ENCODE measurements at regions not wholly inside any gene's neighbourhood (a gene's known extent, or its start where the extent isn't known, plus 50 kb on each side); places are given as distances from the start of the nearest gene placed in this dataset.

DNA sequence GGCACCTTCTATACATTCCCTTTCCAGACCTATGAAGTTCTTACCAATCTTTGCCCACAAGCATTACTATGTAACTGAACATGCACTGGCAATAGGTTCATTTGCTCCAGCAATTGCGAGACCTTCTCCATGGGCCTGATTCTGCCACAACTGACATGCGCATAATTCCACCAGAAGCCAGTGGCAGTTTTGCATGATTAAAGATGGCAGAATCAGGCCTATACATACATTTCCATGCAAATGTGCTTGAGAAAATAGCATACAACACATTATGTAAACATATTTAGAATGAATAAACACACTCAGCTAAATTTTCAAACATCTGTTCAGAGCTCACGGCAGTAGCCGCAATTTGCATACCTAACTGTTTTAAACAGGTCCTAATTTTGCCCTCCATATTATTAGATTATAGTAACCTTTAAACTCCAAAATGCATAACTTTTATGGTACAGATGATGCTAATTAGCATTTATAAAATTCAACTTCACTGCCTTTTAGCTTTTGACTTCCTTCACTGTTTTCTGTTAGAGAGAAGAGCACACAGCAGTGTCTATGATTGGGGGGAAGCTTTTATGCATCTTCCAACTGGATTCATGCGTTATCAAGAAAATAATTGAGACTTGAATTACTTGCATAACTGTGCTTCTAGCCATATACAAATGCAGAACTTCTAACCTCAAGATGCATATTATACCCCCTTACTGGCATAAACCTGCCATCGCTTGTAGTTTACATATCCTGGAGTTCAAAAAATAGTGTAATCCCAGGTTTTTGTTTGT, 155.3 kb upstream of the CDH19 start:
- in situ Hi-C loops (cut with HindIII; ENCODE audit: low sequenced_read_pairs), result no loop called here

DNA sequence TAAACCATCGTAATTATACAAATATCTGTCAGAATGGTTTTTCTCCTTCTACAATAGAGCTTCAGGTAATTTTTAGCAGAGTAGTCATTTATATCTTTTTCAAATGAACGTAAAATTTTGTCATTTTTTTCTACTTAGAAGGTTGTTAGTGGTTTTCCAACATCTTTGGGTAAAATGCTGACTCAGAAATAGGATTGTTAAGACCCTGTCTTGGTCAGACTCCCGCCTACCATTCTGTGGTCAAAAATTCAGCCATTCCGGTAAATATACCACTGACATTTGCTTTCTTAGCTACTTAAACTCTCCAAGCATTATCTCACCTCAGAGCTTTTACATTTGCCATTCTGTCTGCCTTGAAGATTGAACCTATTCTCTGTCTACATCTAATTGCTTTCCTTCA, 154.1 kb upstream of the CDH19 start:
- in situ Hi-C loops (cut with HindIII; ENCODE audit: low sequenced_read_pairs), result no loop called here

DNA sequence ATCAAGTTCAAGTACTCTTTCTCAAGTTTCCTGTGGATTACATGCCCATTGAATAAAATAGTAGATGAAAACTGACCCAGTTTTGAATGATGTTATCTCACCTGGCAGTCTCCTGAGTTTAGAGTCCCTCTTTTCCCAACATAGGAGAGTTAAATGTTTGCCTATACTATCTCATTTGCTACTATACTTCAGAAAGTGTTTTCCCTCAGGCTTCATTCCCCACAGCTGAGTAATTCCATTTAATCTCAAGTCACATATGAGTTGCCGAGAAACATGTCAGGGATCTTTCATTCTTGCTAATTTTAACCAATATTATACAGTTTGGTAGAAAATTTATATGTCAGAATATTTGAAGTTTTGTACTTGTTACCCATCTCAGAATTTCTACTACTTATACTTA, 150.4 kb upstream of the CDH19 start:
- in situ Hi-C loops (cut with HindIII; ENCODE audit: low sequenced_read_pairs), result no loop called here

DNA sequence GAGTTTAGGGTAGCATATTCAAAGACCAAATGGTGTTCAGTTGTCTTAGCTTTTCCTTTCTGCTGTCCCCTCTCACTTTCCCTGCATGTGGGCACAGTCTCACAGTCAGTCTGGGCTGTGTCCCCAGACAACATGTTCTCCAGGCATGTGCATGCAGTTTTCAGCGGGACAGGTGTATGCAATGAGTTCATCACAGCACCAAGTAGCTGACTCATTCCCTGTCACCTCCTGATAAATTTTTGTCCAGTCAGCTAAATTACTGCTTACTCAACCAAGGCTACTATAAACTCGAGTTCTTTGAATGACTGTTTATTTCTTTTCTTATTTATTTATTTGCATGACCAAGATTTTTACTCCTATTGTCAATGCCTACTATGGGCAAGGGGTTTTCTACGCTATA, 148.8 kb upstream of the CDH19 start:
- in situ Hi-C loops (cut with HindIII; ENCODE audit: low sequenced_read_pairs), result no loop called here

DNA sequence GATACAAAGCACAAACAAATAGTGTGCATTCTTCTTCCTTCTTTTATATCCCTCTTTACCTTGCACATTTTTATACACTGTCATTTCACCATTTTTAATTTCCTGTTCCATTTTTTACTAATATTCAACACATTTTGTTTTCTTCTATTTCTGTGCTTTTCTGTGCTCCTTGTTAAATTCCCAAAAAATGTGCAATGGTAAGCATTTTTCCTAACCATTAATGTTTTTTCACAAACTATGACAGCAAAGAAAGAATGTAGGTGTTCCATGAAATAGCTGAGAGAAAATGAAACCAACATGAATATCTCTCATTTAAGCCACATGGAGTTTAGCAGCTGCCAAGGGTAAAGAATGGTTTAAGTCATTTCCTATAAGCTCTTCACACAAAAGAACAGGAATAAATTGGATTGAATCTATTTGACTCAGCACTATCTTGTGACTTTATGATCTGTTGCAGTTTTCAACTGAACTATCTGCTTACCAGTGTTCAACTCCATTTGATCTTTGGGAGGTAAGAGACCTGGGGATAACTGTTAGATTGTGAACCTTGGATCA, 145.7 kb upstream of the CDH19 start:
- in situ Hi-C loops (cut with HindIII; ENCODE audit: low sequenced_read_pairs), result no loop called here

DNA sequence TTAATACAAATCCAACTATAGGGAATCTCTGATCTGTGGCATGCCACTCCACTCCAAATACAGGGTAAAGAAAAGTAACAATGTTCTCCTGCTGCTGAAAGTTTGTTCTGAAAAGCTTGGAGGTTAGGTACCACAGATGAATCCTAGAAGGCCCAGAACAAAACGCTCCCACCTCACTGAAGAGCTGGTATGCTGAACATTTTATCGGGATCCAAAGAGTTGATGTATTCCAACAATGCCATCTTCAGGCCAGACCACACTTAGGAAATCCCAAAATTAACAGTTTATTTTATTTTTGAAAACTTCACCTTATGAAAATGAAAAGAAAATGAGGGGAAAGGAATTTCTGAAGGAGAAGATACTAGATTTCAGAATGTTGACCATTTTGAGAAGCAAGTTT, 145.1 kb upstream of the CDH19 start:
- in situ Hi-C loops (cut with HindIII; ENCODE audit: low sequenced_read_pairs), result no loop called here

DNA sequence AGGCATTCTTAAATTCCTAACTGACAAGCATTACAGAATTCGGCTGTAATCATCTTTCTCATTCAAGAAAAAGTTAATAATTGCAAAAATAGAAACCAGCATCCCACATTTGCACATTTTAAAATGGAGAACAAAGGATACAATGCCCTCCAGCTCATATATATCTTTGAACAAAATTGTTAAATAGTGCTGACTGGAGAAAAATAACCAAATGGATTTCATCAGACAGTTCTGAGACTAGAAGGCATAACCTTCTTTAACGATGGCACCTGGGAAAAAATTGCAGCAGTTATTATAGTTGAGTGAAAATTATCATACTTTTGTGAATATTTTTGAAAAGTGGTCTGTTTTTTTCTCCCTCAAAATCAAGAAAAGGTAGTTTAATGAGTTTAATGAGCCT, 138.9 kb upstream of the CDH19 start:
- in situ Hi-C loops (cut with HindIII; ENCODE audit: low sequenced_read_pairs), result no loop called here

DNA sequence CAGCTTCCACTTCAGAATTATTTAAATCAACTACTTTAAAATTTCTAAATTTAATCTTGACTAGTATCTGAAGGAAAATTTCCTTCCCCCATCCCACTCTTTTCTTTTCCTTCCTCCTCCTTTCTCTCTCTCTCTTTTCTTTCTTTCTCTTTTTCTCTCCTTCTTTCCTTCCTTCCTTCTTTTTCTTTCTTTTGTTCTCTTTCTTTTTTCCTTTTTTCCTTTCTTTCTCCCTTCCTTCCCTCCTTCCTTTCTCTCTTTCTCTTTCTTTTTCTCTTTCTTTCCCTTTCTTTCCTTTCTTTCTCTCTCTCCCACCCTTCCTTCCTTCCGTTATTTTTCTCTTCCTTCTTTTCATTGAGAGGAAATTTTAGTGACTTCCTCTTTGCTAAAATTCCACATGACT, 132.0 kb upstream of the CDH19 start:
- in situ Hi-C loops (cut with HindIII; ENCODE audit: low sequenced_read_pairs), result no loop called here

DNA sequence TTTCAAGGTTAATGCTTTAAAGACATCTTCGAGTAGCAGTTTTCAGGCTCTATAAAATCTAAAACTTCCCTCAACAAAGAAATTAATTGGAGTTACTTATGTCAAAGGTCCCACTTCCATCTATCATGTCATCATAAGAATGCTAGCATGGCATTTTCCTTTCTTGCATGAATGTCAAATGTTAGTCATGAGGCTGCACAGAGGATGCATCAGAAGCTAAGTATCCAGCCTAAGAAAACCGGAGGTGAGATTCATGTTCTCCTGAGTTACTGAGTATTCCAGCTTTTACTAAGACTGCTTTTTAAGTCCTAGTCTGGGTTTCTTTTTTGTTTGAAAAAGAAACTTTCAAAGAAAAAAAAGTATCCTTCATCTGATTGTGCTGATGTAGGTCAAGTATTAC, 130.6 kb upstream of the CDH19 start:
- in situ Hi-C loops (cut with HindIII; ENCODE audit: low sequenced_read_pairs), result no loop called here

DNA sequence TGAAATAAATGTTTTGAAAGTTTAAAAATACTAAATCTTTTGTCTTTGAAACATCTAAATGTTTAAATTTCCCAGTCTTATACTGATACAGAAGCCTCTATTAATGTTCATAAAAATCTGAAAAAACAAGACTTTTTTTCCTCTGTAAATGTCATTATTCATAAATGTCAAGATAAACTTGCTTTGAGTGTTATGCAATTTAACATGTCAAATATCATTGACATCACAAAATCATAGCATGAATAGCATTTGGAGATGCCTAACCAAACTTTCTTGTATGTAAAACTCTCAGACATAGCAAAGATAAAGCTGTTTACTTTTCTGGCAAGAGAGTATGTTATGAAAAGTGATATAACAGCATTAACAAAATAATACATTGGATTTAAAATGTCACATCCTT, 128.0 kb upstream of the CDH19 start:
- in situ Hi-C loops (cut with HindIII; ENCODE audit: low sequenced_read_pairs), result no loop called here

DNA sequence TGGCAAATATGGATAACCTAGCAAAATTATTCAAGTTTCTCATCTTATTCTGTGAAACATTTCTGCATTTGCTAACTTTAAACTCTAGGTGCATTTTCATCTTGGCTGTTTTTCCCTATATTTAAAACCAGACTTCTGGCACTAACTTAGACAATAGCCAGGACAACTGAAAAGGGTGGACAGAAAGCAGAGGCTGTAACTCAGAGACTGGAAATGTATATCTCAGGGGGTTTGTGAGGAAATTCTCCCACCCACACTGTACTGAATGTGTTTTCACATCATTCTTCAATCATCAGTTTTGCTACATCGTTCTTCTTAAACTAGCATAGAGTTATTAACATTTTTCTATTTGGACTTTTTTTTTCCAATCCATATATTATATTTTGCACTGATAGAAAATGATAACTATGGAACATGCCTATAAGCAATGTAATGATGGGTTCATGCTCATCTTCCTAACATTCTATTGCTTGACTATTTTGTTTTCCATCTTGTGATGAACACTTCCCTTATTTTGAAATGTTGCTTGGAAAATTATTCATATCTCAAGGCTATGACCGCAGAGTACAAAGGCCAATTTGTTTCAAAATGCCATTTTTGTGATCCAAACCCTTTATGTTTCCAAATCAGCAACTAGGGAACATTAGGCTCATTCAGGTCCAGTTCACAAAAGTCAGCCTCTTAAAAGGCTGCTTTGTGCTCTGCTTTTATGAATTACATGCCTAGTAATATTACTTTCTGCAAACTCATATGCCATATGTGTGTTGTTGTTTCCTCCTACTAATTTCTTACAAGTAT, 125.8 kb upstream of the CDH19 start:
- in situ Hi-C loops (cut with HindIII; ENCODE audit: low sequenced_read_pairs), result no loop called here

DNA sequence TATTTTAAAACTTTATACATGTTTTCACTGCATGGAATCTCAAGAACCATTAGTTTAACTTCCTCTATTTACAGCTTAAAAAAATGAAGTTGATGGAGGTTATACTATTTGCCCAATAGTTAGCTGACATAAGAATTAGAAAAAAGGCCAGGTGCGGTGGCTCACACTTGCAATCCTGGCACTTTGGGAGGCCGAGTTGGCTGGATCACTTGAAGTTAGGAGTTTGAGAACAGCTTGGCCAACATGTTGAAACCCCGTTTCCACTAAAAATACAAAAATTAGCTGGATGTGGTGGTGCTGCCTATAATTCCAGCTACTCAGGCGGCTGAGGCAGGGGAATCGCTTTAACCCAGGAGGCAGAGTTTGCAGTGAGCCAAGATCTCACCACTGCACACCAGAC, 125.1 kb upstream of the CDH19 start:
- in situ Hi-C loops (cut with HindIII; ENCODE audit: low sequenced_read_pairs), result no loop called here

DNA sequence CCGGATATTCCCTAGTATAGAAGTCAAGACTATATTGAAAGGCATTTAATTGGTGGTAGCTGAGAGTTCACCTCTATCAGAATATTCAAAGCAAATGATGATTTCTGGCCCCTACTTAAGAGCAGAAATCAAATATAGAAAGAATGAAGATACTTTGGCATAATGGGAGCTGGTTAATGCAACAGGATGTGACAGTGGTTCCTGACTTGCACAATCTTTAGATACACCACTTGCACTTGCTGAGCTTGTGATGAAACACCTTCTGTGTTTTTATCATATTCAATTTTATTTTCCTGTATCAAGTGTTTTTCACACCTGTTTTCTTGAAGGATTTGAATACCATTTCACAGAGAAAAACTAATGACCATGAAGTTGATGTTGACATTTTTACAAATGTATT, 124.1 kb upstream of the CDH19 start:
- in situ Hi-C loops (cut with HindIII; ENCODE audit: low sequenced_read_pairs), result no loop called here

DNA sequence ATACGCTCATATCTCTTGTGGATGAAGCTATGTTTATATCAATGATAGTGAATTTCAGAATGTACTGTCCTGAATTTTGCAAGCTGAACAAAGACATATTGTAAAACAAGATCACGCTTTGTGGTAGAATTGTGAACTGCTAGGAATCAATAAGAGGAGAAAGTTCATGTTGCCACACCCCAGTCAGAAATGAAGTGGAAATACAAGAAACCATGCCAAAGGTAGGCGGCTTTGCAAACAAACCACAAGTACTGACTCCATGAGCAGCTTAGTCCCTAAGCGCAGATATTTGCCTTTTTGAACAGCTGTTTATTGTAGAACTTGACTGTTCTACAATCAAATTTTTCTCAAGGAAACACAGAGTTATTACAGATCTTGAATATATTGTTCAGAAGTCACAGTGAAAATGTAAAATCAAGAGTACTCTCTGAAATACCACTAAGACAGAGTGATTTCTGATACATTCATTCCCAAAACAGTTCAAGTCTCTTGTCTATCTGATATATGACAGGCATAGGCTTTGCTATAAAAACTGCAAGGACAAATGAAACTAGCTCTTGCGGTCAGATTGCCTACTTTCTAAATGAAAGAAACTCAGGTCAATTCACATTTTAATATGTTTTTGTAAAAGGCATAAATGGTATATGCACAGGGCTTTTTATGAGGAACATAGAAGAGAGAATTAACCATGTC, 120.9 kb upstream of the CDH19 start:
- in situ Hi-C loops (cut with HindIII; ENCODE audit: low sequenced_read_pairs), result no loop called here

DNA sequence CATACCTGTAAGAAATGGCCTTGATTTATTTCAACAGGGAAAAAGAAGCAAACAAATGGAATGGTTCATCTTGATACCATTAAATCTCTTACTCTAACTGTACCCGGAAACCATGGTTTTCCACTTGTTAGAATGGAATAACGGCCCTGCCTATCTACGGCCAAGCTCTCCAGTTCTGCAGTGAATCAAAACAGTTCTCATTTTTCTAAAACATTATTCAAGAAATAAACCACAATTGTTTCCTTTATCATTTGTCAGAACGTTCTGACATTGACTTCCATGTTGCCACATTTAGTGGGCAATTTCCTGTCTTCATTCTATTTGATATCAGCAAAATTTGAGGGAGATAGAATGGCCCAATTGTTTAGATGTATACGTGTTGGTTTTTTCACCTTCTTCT, 118.8 kb upstream of the CDH19 start:
- in situ Hi-C loops (cut with HindIII; ENCODE audit: low sequenced_read_pairs), result no loop called here

DNA sequence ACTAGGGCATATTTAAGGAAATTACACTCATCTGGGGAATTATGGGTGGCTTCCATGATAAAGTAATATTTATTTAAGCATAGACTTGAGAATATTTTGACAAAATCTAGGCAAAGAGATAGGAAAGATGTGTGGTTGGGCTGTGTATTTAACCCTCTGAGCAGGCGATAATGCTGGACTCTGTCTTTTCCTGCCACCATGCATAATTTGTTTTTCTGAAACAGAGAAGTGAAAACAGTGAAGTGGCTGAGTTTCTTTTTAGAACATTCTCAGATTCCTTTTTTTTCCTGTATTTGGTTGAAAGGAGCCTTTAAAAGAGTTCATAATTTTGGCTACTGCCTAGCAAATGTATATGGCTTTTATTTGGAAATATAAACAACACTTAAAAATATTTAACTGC, 104.8 kb upstream of the CDH19 start:
- in situ Hi-C loops (cut with HindIII; ENCODE audit: low sequenced_read_pairs), result no loop called here

DNA sequence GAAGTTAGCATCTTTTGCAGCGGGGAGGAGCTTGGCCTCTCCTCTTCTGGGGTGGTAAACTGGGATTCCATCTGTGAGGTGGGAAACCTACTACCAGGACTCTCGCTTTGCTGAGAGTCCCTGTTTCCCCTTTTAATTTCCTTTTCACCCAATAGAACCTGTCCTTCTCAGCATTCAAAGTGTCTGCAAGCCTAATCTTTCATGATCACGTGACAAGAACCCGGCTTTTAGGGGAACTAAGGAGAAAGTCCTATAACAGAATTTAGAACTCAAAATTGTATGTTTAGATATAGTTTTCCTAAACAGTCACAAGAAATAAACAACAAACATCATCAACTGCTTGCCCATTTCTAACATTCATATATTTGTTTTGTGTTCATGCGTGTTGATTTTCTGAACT, 103.6 kb upstream of the CDH19 start:
- in situ Hi-C loops (cut with HindIII; ENCODE audit: low sequenced_read_pairs), result no loop called here

DNA sequence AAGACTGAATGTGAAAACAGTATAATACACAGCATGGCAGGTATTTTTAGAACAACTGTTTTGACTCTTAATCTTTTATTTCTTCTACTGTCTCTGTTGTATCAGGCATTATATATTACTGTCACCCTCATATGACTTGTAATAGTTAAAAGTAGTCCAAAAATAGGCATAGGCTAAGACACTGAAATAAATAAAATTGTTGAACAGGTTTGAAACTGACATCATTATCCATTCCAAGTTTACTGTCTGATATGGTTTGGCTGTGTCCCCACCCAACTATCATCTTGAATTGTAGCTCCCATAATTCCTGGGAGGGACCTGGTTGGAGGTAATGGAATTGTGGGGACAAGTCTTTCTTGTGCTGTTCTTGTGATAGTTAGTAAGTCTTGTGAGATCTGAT, 91.4 kb upstream of the CDH19 start:
- in situ Hi-C loops (cut with HindIII; ENCODE audit: low sequenced_read_pairs), result no loop called here

DNA sequence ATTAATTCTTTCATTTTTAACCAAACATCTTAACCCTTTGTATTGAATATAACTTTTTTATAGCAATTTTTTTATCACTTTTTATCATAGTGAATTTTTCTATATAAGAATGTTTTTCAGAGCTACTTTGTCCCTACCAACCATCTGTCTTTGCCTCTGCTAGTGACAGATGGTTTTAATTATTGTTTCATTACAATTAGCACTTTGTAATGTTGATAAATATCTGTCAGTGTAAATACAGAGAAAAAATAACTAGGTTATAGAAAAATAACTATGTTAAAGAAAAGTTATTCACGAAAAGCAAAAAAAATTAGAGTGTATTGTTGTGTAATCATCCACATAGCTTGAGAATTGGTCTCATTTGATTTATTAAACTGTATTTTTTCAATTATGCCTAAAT, 91.0 kb upstream of the CDH19 start:
- in situ Hi-C loops (cut with HindIII; ENCODE audit: low sequenced_read_pairs), result no loop called here

DNA sequence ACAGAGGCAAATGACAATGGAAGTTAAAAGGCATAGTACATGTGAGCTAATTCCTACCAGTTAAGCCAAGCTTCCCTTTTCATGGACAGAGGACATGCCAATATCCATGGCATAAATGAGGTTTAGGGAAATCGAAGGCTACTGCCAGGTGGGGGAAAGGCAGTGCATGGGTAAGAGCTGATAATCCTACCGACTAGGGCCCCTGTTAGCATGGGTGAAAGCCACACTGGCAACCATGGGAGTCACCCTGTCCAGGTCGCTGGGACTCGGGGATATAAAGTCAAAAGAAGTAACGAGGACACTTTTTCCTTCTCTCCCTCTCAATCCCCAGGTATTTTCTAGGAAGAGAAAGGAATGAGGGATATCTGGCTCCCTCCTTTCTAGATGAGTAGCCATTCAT, 83.7 kb upstream of the CDH19 start:
- in situ Hi-C loops (cut with HindIII; ENCODE audit: low sequenced_read_pairs), result no loop called here

DNA sequence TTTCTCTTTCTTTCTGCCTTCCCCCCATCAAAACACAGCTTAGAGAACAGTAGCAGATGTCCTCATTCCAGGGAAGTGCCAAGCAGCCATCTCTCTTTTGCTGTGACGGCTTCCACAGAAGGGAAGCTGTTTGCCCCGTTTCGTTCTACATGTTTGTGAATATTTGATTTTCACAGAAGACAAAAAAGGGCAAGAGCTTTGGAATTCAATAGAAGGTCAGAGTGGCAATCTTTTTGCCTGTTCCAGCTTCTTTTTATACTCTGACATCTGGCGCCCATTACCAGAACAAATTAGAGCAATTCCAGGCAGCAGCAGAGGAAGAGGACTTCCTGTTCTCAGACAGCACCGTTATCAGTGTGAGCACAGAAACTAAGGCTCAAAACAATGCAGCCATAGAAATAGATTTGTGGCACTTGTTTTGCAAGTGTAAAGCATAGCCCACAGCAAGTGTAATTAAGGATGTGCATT, 79.0 kb upstream of the CDH19 start:
- in situ Hi-C loops (cut with HindIII; ENCODE audit: low sequenced_read_pairs), result no loop called here

DNA sequence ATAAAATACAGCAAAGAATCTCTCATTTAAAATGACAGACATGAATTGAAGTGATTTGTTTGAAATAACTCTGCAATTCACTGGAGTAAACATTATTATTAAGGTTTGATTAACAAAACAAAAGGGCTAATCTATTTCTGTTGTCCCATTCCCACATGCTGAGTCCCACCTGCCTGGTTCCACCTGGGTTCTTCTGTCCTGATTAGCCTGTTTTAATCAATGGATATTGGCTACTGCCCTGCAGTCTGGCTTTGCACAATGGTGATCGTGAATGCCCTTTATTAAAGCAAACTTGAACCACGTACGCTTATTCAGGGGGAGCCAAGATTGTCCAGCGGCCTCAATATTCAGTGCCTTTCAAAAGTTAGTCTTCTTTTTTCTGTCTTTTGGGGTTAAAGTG, 72.8 kb upstream of the CDH19 start:
- in situ Hi-C loops (cut with HindIII; ENCODE audit: low sequenced_read_pairs), result no loop called here
